ENCODE measurements at regions not wholly inside any gene's neighbourhood (a gene's known extent, or its start where the extent isn't known, plus 50 kb on each side); places are given as distances from the start of the nearest gene placed in this dataset.
"Not testable (repeated sequence)": the region's sequence is repeated elsewhere in the genome, so short reads cannot be mapped to it uniquely, and the experiment has no call there.

- H3K36me3 ChIP-seq = no peaks in the 10 kb centered on the region
- intact Hi-C loops (cut with DNase I) = loop anchor here (1.0 to 5.0 kb wide), 3 partner anchors 121 to 233 kb away; no protein-coding TSS in a partner anchor
- no peak for DNase-seq (ENCODE audit: low spot score in 2 of 2)
- no peaks in the 10 kb centered on the region for H3K27me3 ChIP-seq
- H3K27ac ChIP-seq = no peak overlapping the region
- no peak overlapping the region for H3K4me3 ChIP-seq
- TF ChIP-seq CTCF (IDR thresholded peaks at IDR 0.05) = no peak
- no peaks in the 10 kb centered on the region for H3K4me1 ChIP-seq
- H3K9me3 ChIP-seq = no peaks in the 10 kb centered on the region
Measured at GRCh38 chr2:113370030-113370429, 67.5 kb upstream of the ZNG1B start.

GRCh38 chr2:113368581-113368980 lies 68.9 kb upstream of the ZNG1B start:
- intact Hi-C loops (cut with DNase I); H3K4me3 ChIP-seq; H3K27me3 ChIP-seq; DNase-seq (ENCODE audit: low spot score in 2 of 2); H3K36me3 ChIP-seq; H3K4me1 ChIP-seq; H3K9me3 ChIP-seq; H3K27ac ChIP-seq: not testable (repeated sequence)

GRCh38 chr2:113366821-113367220 lies 70.7 kb upstream of the ZNG1B start:
- H3K27ac ChIP-seq; H3K4me3 ChIP-seq; intact Hi-C loops (cut with DNase I); DNase-seq (ENCODE audit: low spot score in 2 of 2); H3K27me3 ChIP-seq; H3K9me3 ChIP-seq; H3K4me1 ChIP-seq; H3K36me3 ChIP-seq: not testable (repeated sequence)

GRCh38 chr2:113365791-113366190 lies 71.7 kb upstream of the ZNG1B start:
- H3K27me3 ChIP-seq; H3K4me3 ChIP-seq; H3K9me3 ChIP-seq; intact Hi-C loops (cut with DNase I); H3K27ac ChIP-seq; H3K4me1 ChIP-seq; DNase-seq (ENCODE audit: low spot score in 2 of 2); H3K36me3 ChIP-seq: not testable (repeated sequence)

GRCh38 chr2:113365290-113365689 lies 72.2 kb upstream of the ZNG1B start:
- H3K4me3 ChIP-seq; H3K36me3 ChIP-seq; H3K9me3 ChIP-seq; intact Hi-C loops (cut with DNase I); H3K4me1 ChIP-seq; DNase-seq (ENCODE audit: low spot score in 2 of 2); H3K27ac ChIP-seq; H3K27me3 ChIP-seq: not testable (repeated sequence)

GRCh38 chr2:113361051-113361450 lies 76.4 kb upstream of the ZNG1B start:
- no peak for DNase-seq (ENCODE audit: low spot score in 2 of 2)
- Histone ChIP-seq H3K9me3 (no peaks in the 10 kb centered on the region), H3K4me3 (no peak overlapping the region), H3K36me3 (no peaks in the 10 kb centered on the region), H3K27ac (no peak overlapping the region), H3K4me1 (no peaks in the 10 kb centered on the region), H3K27me3 (no peaks in the 10 kb centered on the region)
- intact Hi-C loops (cut with DNase I) = no loop called here
- TF ChIP-seq CTCF (IDR thresholded peaks at IDR 0.05) = no peak

GRCh38 chr2:113357071-113357470 lies 78.3 kb upstream of the PAX8 start:
- Histone ChIP-seq H3K27me3 (no peaks in the 10 kb centered on the region), H3K4me1 (no peaks in the 10 kb centered on the region), H3K9me3 (no peaks in the 10 kb centered on the region), H3K36me3 (no peaks in the 10 kb centered on the region), H3K27ac (no peak overlapping the region), H3K4me3 (no peak overlapping the region)
- intact Hi-C loops (cut with DNase I) = no loop called here
- TF ChIP-seq CTCF (IDR thresholded peaks at IDR 0.05) = no peak
- DNase-seq (ENCODE audit: low spot score in 2 of 2) = no peak

GRCh38 chr2:113356284-113356683 lies 77.6 kb upstream of the PAX8 start:
- H3K9me3 ChIP-seq; H3K4me3 ChIP-seq; H3K4me1 ChIP-seq; H3K36me3 ChIP-seq; H3K27me3 ChIP-seq; H3K27ac ChIP-seq; DNase-seq (ENCODE audit: low spot score in 2 of 2); intact Hi-C loops (cut with DNase I): not testable (repeated sequence)

GRCh38 chr2:113355339-113356015 lies 76.8 kb upstream of the PAX8 start:
- DNase-seq (ENCODE audit: low spot score in 2 of 2); H3K27me3 ChIP-seq; H3K4me1 ChIP-seq; H3K36me3 ChIP-seq; H3K27ac ChIP-seq; intact Hi-C loops (cut with DNase I); H3K4me3 ChIP-seq; H3K9me3 ChIP-seq: not testable (repeated sequence)
